Thyroid gland (tissue), 4 donors: ENCODE measurements at regions not wholly inside any gene's neighbourhood (a gene's known extent, or its start where the extent isn't known, plus 50 kb on each side); places are given as distances from the start of the nearest gene placed in this dataset.

Experiments
- CTCF ChIP-seq, 6 experiments: fragments of 200-600 bp in 3 of 6; fragments of 450-650 bp in 3 of 6; sonication (generic) in 3 of 6; IDR thresholded peaks; one replicate each; pipeline ENCODE4 v1.5.1; 2016 to 2019; ENCODE audit warnings: antibody characterized with exemption in 6 of 6, mild to moderate bottlenecking in 2 of 6, inconsistent platforms in 1 of 6, moderate library complexity in 1 of 6
- POLR2A ChIP-seq, 2 donors: fragments of 450-650 bp; IDR thresholded peaks; one replicate each; pipeline ENCODE4 v1.6.1; 2017; ENCODE audit warnings: antibody characterized with exemption in 2 of 2, mild to moderate bottlenecking in 2 of 2, moderate library complexity in 1 of 2

- TF ChIP-seq POLR2A (IDR thresholded peaks at IDR 0.05), result no peak
- TF ChIP-seq CTCF (IDR thresholded peaks at IDR 0.05), result no peak
These were observed 615.7 kb upstream of the SALL1 start for GRCh38 chr16:51766739-51767138.
